ENCODE measurements at regions not wholly inside any gene's neighbourhood (a gene's known extent, or its start where the extent isn't known, plus 50 kb on each side); places are given as distances from the start of the nearest gene placed in this dataset.

DNA sequence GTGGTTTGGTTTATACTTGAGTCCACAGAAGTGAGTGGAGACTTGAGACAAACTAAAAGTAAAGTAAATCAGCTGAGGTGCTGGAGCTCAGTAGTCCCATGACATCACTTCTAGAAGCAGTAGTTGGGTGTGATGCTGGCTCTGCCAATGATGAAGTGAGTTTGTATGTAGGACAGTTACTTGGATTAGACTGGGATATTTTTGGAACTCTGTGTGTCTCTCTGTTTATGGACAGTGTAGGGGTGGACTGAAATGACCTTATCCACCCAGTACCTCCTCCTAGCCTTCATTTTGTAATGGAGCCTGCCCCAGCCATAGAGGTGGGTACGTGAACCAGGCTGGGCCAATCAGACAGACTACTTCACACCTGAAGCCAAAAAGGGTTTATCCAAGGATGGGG is 52.2 kb downstream of the POLR1D start:
- DNase-seq: no peak

DNA sequence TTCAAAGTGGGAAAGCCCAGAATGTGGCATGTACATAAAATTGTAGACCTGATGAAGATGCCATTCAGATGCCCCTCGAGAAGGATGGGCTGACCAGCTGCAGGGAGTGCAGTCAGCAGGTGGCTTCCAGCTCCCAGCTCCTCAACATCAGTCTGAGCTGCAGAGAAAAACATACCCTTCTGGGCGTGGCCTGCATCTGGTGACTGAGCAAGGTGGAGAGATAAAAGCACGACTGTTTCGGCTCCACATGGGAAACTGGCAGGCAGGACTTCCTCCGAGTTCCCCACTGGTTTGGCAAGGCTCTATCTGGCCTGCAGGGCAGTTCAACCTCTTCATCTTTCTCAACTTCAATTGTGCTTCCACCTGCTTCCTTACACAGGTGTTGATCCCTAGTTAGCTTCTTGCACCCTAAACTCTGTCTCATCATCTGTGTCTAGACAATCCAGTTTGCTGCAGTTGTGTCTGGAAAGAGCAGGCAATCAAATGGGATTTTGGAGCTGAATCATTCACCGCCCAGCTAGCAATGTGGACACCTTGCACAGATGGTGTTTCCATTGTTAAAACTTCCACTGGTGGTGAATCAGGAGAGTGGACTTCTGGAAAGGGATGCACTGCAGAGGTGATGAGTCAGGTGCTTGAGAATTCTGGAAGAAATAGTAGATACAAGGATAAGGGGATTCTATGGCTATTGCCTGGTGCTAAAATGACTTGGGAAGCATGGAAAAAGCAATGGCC is 56.8 kb downstream of the POLR1D start:
- no peak for DNase-seq

- DNase-seq: no peak
Observed at GRCh38 chr13:27679396-27679795, 57.7 kb downstream of the POLR1D start.

DNA sequence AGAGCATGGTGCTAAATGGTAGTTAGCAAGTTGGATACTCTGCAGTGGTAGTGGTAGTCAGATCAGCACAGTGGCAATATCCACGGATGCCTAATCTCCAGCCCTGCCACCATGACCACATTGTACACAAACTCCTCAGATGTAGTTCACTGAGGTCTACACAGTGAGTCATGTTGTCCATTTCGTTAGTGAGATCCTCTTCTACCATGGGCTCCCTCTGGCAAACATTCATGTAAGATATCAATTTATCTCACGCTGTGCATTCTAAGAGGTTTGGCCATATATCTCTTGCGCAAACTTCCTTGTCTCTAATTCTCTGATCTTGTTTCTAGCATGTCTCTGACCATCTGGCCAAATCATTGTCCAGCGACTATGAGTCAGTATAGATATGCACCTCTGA is 58.2 kb downstream of the POLR1D start:
- DNase-seq: no peak

DNA sequence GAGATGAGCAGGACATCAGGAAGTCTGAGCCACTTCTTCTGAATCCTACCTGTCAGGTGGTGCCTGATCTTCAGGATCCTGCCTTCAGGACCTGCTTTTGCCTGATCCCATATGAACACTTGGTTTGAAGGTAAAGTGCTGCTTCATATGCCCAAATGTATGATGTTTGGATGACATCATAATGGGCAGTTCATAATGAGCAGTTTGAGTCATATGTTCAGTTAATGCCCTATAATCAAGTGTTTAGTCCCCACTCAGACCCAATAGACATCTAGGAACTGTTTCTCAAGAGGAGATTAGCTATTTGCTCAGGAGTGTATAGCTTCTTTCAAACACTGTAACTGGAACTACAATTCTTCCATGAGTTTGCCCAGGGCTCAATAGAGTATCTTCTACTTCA is 58.8 kb downstream of the POLR1D start:
- no peak for DNase-seq

GRCh38 chr13:27691207-27691606 is 69.5 kb downstream of the POLR1D start:
- DNase-seq: no peak

DNA sequence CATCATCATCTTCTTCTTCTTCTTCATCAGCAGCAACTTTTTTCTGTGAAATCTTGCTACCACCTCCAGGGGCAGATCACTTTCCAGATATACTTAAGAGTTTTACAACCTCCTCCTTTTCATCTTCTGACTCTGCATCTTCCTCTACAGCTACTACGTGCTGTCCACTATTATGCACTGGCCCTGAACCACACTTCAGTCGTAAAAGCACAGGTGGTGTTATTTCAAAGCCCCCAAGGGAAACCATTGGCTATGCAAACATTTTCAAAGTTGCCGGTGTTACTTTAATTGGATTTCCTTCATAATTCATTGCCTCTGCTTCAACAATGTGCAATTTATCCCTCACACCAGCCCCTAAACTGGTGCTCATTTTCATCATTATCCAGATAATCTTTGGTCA is 75.0 kb downstream of the POLR1D start:
- DNase-seq: no peak

GRCh38 chr13:27699952-27700351 is 78.3 kb downstream of the POLR1D start:
- no peak for DNase-seq

DNA sequence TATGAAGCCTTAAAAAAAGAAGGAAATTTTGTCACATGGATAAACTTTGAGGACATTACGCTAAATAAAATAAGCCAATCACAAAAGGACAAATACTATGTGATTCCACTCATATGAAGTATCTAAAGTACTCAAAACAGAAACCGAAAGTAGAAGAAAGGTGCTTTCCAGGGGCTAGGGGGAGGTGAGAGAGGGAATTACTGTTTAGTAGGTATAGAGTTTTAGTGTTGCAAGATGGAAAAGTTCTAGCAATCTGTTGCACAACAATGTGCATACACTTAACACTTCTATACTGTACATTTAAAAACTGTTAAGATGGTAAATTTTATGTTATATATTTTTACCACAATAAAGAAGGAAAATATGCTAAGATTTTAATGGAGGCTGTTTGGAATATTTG is 83.0 kb downstream of the POLR1D start:
- DNase-seq: no peak

GRCh38 chr13:27708325-27708724 is 84.0 kb upstream of the GSX1 start:
- no peak for DNase-seq

DNA sequence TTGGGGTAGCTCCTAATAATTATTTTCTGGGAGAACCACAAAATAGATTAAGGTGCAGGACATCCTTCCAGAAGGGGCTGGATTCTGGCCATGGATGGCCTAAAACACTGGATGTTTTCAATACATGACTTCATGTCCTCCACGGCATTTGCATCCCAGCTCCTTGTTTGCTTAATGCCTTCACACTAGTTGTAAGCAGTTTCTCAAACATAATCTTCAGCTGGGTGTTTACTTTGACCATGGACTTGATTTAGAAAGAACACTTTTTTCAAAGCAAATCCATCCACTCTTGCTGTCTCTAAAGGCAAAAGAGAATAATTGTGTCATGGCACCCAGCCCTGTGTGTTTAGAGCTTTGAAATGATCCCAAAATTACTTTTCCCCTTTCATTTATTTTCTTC is 82.5 kb upstream of the GSX1 start:
- DNase-seq: no peak

GRCh38 chr13:27712421-27712820 is 79.9 kb upstream of the GSX1 start:
- peak; percentile 13 for DNase-seq

DNA sequence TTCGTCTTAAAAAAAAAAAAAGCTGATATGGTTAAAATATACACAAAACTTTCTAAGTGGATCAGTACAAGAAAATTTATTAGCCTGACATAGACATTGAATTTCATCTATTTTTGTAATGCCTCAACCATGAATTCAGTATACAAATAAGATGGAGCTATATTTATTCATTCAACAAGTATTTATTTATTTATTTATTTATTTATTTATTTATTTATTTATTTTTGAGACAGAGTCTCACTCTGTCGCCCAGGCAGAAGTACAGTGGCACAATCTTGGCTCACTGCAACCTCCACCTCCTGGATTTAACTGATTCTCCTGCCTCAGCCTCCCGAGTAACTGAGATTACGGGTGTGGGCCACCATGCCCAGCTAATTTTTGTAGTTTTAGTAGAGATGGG is 78.5 kb upstream of the GSX1 start:
- no peak for DNase-seq

DNA sequence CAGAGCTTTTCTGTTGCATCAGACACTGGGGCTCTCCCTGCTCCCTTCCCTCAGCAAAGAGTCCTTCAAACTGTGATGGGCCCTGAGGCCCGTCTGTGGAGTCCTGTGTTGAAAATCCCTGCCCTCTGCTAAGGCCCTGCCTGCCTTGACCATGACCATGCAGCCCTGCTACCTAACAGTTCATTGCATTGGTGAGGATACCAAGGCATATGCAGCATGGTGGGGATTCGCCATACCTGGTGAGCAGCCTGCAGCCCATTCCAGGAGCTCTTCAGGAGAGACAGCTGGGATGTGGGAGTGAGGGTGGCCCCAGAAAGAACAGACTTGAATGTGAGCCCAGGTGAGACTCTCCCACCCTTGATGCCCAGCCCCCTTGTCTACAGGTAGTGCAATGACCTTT is 70.6 kb upstream of the GSX1 start:
- DNase-seq: no peak

DNA sequence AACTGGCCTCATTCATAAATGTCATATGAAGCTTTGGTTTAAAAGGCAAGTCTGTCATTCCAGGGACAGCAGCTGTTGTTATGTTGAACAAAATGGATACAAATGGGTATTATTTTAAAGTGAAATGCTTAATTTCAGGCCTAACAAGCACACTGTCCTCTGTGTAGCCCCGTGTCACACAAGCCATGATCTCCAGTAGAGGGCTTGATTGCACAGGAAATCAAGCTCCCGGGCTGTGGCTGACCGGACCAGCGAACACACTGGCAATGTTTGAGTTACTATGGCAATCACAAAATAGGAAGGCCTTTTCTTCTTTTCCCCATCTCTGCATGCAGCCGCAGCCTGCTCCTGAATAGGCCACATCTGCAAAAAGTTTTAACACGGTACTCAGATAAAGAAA is 64.0 kb upstream of the GSX1 start:
- no peak for DNase-seq

GRCh38 chr13:27730191-27730590 is 62.1 kb upstream of the GSX1 start:
- DNase-seq: no peak

Data from activated CD4-positive, alpha-beta T cell treated with anti-CD3 and anti-CD28 coated beads, Interleukin-2, amount 50 U/mL, for 1 hour (primary cell).